AG09309 (cell line): ENCODE measurements at regions not wholly inside any gene's neighbourhood (a gene's known extent, or its start where the extent isn't known, plus 50 kb on each side); places are given as distances from the start of the nearest gene placed in this dataset.

ENCODE experiments used
- DNase-seq: peaks from one replicate; pipeline ENCODE4 v3.0.0-alpha.2; 2010; ENCODE audit warnings: low read depth
- H3K4me3 ChIP-seq: 2 replicates; pipeline ENCODE4 v1.5.1; 2011; ENCODE audit warnings: mild to moderate bottlenecking, low read depth, low read length, moderate library complexity; ENCODE audit not compliant: control insufficient read depth
- TF ChIP-seq, protein P1 (sequence below): IDR thresholded peaks from 2 replicates; pipeline ENCODE4 v1.5.1; 2011; ENCODE audit warnings: mild to moderate bottlenecking, low read depth, low read length, inconsistent platforms; ENCODE audit not compliant: insufficient read depth, control insufficient read depth; ENCODE audit errors: missing control alignments

DNA sequence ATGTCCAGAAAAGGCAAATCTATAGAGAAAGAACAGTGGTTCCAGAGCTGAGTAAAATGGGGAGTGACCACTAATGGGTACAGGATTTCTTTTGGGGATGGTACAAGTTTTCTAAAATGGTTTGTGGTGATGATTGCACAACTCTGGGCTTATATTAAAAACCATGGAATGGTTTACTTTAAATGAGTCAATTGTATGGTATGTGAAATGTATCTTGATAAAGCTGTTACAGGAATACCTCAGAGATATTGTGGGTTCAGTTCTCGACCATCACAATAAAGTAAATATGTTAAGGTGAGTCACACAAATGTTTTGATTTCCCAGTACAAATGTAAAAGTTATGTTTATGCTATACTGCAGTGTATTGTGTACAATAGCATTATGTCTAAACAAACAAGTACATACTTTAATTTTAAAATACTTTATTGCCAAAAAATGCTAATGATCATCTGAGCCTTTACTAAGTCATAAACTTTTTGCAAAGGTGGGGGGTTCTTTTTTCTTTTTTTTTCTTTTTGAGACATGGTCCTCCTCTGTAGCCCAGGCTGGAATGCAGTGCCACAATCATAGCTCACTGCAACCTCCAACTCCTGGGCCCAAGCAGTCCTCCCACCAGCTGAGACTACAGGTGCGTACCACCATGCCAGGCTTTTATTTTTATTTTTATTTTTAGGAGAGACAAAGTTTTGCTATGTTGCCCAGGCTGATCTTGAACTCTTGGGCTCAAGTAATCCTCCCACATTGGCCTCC lies 65.9 kb downstream of the SHOC1 start:
- TF ChIP-seq, protein P1, sequence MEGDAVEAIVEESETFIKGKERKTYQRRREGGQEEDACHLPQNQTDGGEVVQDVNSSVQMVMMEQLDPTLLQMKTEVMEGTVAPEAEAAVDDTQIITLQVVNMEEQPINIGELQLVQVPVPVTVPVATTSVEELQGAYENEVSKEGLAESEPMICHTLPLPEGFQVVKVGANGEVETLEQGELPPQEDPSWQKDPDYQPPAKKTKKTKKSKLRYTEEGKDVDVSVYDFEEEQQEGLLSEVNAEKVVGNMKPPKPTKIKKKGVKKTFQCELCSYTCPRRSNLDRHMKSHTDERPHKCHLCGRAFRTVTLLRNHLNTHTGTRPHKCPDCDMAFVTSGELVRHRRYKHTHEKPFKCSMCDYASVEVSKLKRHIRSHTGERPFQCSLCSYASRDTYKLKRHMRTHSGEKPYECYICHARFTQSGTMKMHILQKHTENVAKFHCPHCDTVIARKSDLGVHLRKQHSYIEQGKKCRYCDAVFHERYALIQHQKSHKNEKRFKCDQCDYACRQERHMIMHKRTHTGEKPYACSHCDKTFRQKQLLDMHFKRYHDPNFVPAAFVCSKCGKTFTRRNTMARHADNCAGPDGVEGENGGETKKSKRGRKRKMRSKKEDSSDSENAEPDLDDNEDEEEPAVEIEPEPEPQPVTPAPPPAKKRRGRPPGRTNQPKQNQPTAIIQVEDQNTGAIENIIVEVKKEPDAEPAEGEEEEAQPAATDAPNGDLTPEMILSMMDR = no peak
- H3K4me3 ChIP-seq = no peak overlapping the region
- peak; percentile 77 for DNase-seq

DNA sequence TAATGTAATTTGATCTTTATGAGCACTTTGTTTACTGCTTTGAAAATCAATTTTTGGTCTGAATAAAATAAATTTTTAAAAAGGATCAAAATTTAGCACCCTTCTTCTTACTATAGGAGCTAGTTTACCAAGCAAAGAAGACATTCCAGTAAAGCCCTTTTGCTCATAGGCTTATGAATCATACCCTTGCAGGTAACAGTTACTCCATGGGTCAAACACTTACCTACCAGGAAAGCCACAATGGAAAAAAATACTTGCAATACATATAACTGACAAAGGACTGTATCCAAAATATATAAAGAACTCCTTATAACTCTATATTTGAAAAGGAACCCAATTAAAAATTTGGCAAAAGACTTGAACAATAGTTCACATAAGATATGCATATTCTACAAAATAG lies 66.6 kb downstream of the SHOC1 start:
- no peak for DNase-seq
- no peak overlapping the region for H3K4me3 ChIP-seq
- TF ChIP-seq, protein P1 = no peak

DNA sequence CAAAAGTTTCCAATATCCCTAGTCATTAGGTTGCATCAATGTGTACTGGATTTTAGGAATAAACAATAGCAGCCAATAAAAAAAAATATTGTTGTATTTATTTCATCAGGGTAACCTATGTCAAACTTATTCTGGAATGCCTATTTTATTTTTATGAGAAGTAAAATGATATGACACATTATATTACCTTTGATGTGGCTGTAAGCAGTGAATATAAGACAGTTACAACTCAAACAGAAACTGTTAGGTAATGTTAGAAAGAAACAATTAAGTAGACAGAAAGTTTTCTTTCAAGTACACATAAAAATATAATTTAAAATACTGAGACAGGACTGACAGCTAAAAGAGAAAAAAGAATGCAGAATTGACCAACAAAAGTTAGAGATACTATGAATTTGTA lies 65.5 kb downstream of the GNG10 start:
- no peak overlapping the region for H3K4me3 ChIP-seq
- DNase-seq = no peak
- TF ChIP-seq, protein P1 = no peak

DNA sequence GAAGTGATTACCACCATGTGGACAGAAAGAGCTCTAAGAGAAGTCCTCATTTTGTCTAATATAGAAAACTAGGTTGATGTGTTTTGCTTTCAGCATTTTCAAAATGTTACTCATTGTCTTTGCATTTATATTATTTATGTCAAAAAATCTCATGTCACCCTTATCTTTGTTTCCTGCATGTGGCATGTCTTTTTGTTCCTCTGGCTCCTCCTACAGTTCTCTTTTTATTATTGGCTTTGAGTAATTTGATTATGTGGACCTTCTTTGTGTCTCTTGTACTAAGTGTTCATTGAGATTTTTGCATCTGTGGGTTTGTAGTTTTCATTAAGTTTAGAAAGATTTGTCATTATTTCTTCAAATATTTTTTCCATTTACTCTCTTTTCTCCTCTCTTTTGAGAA lies 58.8 kb downstream of the GNG10 start:
- no peak overlapping the region for H3K4me3 ChIP-seq
- no peak for DNase-seq
- TF ChIP-seq, protein P1 = peak; percentile 4
